ENCODE measurements at regions not wholly inside any gene's neighbourhood (a gene's known extent, or its start where the extent isn't known, plus 50 kb on each side); places are given as distances from the start of the nearest gene placed in this dataset.
"Not testable (repeated sequence)": the region's sequence is repeated elsewhere in the genome, so short reads cannot be mapped to it uniquely, and the experiment has no call there.

- DNase-seq (ENCODE audit: low read depth in 2 of 2) = no peak
Measured at GRCh38 chr2:52402128-52402527, 1365.5 kb upstream of the CHAC2 start.

DNA sequence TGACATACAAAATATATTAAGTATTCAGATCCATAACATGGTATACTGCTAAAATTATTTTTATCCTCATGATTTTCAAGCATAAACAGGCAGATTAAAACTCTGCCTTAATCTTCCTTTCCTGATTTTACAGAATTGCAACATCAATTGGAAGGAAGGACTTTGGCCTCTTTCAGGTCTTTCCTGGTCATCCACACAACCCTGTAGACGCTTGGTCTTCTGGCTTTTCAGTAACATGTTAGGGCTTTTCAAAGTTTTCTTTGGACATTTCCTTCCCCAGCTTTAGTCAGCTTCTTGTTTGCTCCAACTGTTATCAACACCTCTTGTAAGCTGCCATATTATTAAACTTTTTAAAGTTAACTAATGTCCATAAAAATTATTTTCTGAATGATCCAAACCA is 1364.9 kb upstream of the NRXN1 start:
- no peak for DNase-seq (ENCODE audit: low read depth in 2 of 2)

- DNase-seq (ENCODE audit: low read depth in 2 of 2) = peak in 1 of 2 experiments; percentile 12
Measured at GRCh38 chr2:52395912-52396311, 1364.0 kb upstream of the NRXN1 start.

- no peak for DNase-seq (ENCODE audit: low read depth in 2 of 2)
Measured at GRCh38 chr2:52391621-52392020, 1359.7 kb upstream of the NRXN1 start.

GRCh38 chr2:52390651-52391050 is 1358.7 kb upstream of the NRXN1 start:
- peak in 1 of 2 experiments; percentile 11 for DNase-seq (ENCODE audit: low read depth in 2 of 2)

DNA sequence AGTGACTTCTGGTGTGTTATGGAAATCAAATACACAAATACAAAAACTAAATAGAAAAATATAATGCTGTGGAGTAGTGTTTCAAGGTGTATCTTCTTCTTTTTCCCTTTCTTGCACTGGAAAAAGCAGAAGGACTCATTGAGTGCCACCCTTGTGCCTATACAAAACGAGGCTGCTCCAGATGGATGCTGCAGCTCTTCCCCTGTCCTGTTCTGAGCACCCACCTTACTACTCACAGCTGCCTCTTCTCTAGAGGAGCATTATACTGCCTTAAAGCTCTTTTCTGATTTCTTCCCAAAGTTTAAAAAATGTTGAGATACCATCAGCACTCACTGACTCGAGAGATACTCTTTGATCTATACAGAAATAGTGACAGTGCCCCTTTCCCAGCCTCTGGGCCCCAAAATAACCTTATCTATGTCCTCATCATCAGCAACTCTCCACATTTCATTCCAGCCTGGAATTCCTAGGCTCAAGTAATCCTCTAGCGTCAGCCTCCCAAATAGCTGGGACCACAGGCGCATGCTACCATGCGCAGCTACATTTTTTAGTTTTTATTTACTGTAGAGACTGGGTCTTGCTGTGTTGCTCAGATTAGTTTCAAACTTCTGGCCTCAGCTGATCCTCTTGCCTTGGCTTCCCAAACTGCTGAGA is 1356.1 kb upstream of the NRXN1 start:
- no peak for DNase-seq (ENCODE audit: low read depth in 2 of 2)

DNA sequence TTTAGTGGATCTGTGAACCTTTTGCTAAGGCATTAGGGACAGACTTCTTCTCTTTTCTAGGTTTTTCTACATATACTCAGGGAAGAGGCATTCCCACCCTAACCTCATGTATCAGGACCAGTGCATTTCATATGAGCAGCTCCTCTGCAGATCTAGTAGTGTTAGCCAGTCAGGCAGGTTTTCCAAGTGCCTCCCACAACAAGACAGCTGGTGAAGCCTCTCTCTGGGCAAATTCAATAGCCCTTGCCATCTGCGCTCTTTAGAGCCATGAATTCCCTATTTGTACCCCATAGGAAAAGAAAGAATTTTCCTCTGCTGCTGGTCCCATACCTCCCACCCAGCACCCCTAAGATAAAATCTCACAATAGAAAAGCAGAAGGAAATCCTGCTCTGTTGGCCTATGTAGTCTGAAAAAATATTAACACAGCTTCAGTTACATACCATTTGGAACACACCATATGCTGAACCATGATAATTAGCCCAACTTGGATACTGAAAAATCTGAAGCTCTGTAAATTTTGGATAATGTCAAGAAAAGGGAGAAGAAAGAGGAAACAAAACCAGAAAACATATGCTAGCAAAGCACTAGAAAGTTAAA is 1354.6 kb upstream of the NRXN1 start:
- DNase-seq (ENCODE audit: low read depth in 2 of 2) = no peak

DNA sequence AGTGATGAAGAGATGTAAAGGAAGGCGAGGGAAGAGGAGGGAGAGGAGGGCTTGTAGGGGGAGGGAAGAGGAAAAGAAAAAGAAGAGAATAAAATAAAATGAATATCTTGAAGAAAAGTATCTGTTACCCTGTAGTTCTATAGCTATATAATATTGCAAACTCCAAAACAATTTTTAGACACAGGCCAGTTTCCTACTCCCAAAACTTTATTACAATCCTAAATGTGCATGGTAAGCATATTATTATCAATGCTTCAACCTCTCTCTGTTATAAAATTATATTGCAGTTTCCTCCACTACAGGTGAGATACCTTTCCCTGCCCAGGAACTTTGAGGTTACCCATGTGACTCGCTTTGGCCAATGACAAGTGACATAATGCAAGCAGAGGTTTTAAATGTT is 1351.6 kb upstream of the NRXN1 start:
- DNase-seq (ENCODE audit: low read depth in 2 of 2) = no peak

- no peak for DNase-seq (ENCODE audit: low read depth in 2 of 2)
Measured at GRCh38 chr2:52369178-52369577, 1337.2 kb upstream of the NRXN1 start.

DNA sequence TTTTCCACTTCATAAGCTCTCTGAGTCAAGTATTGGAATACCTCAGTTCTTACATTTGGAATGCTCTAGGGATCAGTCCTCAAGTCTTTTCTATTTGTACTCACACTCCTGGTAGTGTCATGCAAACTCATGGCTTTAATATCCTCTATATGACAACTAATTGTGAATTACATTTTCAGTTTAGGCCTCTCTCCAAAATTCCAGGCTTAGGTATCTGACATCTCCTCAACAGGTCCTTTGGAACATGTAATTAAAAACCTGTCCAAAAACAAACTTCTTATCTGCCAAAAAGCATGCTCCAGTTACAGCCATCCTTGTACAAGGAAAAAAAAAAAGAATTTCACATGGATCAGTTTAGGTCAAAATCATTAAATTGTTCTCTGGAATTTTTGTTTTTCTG is 1336.2 kb upstream of the NRXN1 start:
- no peak for DNase-seq (ENCODE audit: low read depth in 2 of 2)

- DNase-seq (ENCODE audit: low read depth in 2 of 2) = no peak
Measured at GRCh38 chr2:52365946-52366345, 1334.0 kb upstream of the NRXN1 start.

DNA sequence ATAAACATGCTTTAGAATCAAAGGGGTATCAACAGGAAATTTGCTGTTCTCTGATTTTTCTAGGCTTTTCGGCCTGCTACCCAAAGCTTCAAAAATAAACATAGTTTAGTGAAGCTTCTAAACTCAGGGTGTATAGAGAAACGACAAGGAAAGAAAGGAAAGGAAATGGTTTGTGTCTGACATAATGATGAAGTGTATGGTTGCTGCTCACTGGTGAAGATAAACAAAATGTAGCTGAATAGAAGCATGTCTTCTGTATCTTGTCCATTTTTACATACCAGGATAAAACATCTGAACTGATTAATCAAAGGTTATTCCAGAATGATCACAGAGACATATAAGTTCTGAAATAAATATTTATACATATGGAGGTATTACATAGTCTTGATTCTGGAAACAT is 1324.6 kb upstream of the NRXN1 start:
- no peak for DNase-seq (ENCODE audit: low read depth in 2 of 2)

DNA sequence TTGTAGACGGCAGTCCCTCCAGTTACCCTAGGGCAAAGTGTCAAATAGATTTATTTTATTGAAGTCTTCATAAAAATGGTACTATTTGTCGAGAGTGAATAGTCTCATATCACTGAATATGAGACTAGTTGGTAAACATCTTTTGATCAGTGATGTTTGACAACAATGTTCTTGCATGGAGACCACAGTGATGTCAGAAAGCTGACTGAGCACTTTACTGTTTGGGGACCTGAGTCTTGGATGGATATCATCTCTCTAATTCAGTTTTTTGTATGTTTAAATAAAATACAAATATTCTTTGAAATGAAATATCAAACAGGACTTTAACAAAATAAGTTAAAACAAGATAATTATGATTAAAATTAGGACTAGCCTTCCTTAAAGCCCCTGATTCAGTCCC is 1315.4 kb upstream of the NRXN1 start:
- DNase-seq (ENCODE audit: low read depth in 2 of 2) = no peak

GRCh38 chr2:52345676-52346075 is 1313.7 kb upstream of the NRXN1 start:
- no peak for DNase-seq (ENCODE audit: low read depth in 2 of 2)

DNA sequence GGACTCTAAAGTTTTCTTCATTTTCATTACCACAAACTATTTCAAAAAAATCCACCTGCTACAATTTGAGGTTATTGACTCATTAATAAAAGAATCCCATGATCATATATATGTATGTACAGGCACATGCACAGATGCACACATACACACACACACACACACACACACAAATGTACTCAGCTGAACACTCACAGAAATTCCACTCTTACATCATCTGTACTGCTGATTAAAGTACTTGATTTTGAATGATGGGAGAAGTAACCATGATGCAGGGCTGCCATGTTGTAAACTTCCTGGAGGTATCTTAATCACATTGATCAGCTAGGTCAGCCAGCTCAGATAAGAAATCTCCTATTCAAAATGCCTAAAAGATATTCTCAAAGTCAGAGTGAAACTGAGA is 1313.2 kb upstream of the NRXN1 start:
- no peak for DNase-seq (ENCODE audit: low read depth in 2 of 2)

- no peak for DNase-seq (ENCODE audit: low read depth in 2 of 2)
Measured at GRCh38 chr2:52343706-52344266, 1311.9 kb upstream of the NRXN1 start.

- no peak for DNase-seq (ENCODE audit: low read depth in 2 of 2)
Measured at GRCh38 chr2:52343010-52343409, 1311.1 kb upstream of the NRXN1 start.

DNA sequence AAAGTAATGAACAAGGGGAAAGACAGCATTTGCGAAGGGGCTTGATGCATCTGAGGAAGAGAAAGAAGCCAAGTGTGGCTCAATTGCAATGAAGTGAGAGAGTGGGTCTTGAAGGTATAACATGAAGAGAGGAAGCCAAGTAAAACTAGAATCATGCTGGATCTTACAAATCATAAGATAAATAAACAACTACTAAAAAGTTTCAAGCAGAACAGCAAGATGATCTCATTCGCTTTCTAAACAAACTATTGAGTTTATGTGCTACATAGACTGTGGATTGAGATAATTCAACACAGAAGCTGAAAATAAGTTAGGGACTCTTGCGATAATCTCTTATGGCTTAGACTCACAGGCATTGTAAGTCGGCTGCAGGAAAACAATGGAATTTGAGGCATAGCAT is 1310.5 kb upstream of the NRXN1 start:
- DNase-seq (ENCODE audit: low read depth in 2 of 2) = no peak

DNA sequence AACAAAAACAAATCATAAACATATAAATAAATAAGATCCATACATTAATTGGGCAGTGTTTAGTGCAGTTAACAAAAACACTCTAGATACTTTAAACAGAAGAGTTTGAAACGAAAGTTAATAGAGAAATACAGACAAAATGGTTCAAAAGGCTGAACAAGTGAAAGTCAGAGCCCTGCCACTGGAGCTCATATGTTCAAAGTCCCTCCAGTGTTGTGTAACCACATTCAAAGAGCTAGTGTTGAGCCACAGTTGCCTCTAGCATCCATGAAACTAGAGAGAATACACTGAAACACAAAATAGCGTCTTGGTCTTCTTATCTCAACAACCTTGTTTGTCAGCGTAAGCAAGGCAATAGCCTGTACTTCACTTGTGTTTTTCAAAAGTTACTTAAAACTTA is 1309.8 kb upstream of the NRXN1 start:
- no peak for DNase-seq (ENCODE audit: low read depth in 2 of 2)

GRCh38 chr2:52340171-52340570 is 1308.2 kb upstream of the NRXN1 start:
- no peak for DNase-seq (ENCODE audit: low read depth in 2 of 2)

DNA sequence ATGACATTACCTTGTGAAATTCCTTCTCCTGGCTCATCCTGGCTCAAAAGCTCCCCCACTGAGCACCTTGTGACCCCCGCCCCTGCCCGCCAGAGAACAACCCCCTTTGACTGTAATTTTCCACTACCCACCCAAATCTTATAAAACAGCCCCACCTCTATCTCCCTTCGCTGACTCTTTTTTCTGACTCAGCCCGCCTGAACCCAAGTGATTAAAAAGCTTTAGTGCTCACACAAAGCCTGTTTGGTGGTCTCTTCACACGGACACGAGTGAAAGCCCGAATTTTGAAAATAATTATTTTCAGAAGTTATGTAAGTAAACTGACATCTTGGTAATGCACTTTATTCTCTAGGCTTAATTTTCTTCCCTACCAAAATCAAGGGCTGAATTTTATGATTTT is 1305.9 kb upstream of the NRXN1 start:
- not testable (repeated sequence) for DNase-seq (ENCODE audit: low read depth in 2 of 2)

GRCh38 chr2:52336951-52337350 is 1305.0 kb upstream of the NRXN1 start:
- DNase-seq (ENCODE audit: low read depth in 2 of 2) = no peak

DNA sequence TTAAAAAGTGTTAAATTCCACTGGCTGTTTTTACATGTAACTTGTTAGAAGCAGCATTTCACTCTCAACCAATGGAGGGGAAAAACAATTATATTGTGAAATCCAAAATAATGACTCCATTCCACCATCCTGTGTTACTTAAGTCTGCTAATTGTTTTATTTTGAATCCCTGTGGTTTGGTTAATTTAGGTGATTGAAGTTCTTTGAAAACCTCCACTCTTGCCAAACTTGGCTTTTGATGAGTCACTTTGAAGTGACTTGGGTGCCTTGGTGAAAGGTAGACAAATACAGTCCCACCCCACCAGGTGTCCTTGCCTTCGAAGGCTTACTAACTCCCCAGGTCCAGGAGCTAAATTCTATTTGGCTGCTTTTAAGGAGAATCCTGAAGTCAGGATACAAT is 1303.8 kb upstream of the NRXN1 start:
- DNase-seq (ENCODE audit: low read depth in 2 of 2) = no peak

DNA sequence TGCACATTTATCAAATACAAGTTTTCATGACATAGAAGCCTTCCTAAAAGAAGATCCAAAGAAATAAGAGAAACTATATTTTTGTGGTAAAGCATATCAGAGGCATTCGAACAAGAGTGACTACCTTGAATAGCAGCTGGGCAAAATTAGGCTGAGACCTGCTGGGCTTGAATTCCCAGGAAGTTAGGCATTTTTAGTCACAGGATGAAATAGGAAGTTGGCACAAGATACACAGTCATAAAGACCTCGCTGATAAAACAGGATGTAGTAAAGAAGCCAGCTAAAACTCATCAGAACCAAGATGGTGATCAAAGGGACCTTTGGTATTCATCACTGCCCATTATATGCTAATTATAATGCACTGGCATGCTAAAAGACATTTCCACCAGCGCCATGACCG is 1302.3 kb upstream of the NRXN1 start:
- no peak for DNase-seq (ENCODE audit: low read depth in 2 of 2)

Measured in fibroblast of skin of left biceps (primary cell).